Gastroesophageal sphincter (tissue), 3 donors: ENCODE measurements at regions not wholly inside any gene's neighbourhood (a gene's known extent, or its start where the extent isn't known, plus 50 kb on each side); places are given as distances from the start of the nearest gene placed in this dataset.

ENCODE experiments used
- POLR2A ChIP-seq, 2 donors: fragments of 450-650 bp; IDR thresholded peaks; one replicate each; pipeline ENCODE4 v1.6.1; 2017; ENCODE audit warnings: antibody characterized with exemption in 2 of 2, mild to moderate bottlenecking in 2 of 2, moderate library complexity in 1 of 2
- POLR2AphosphoS5 ChIP-seq: sonication (generic); formaldehyde crosslinking; IDR thresholded peaks from one replicate; pipeline ENCODE4 v1.6.1; 2017; ENCODE audit warnings: antibody characterized with exemption
- TF ChIP-seq, protein P1 (sequence below), 4 experiments: fragments of 200-600 bp in 2 of 4; fragments of 450-650 bp in 2 of 4; sonication (generic) in 1 of 4; IDR thresholded peaks; one replicate each; pipeline ENCODE4 v1.5.1; 2017 to 2019; ENCODE audit warnings: antibody characterized with exemption in 4 of 4, mild to moderate bottlenecking in 2 of 4, moderate library complexity in 2 of 4

DNA sequence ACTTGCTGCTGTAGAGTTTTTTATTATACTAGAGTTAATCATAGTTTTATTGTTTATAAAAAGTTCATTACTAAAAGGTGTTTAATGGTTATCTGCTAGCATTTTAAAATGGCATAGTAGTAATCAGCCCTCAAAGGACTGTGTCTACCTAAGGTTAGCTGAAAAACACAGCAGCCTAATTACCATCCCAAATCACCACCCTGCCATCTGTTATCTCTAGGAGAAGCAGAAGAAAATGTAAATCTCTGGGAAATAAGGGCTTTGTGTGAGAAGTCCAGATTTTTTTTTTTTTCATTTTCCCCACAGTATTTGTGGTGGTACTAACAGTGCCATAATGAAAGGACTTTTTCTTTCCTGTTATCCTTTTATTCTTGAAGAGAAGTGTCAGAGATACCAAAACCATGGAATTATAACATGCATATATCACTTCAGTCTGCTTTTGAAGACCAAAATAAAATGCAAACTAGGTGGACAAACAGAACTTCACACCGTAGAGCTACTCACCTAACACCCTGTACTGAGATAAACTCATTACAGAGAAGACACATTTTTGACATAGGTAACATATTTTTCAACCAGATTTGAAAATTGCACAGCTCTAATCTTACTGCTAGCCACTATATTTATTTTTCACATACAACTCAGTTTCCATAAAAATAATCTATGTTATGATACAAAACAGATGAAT, 876.2 kb downstream of the C12orf50 start:
- TF ChIP-seq, protein P1, sequence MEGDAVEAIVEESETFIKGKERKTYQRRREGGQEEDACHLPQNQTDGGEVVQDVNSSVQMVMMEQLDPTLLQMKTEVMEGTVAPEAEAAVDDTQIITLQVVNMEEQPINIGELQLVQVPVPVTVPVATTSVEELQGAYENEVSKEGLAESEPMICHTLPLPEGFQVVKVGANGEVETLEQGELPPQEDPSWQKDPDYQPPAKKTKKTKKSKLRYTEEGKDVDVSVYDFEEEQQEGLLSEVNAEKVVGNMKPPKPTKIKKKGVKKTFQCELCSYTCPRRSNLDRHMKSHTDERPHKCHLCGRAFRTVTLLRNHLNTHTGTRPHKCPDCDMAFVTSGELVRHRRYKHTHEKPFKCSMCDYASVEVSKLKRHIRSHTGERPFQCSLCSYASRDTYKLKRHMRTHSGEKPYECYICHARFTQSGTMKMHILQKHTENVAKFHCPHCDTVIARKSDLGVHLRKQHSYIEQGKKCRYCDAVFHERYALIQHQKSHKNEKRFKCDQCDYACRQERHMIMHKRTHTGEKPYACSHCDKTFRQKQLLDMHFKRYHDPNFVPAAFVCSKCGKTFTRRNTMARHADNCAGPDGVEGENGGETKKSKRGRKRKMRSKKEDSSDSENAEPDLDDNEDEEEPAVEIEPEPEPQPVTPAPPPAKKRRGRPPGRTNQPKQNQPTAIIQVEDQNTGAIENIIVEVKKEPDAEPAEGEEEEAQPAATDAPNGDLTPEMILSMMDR (IDR thresholded peaks at IDR 0.05), result no peak
- TF ChIP-seq POLR2A (IDR thresholded peaks at IDR 0.05) (no peak), POLR2AphosphoS5 (no peak)
